Inflammatory macrophage treated with lipopolysaccharide for 4 hours (primary cell): ENCODE measurements at regions not wholly inside any gene's neighbourhood (a gene's known extent, or its start where the extent isn't known, plus 50 kb on each side); places are given as distances from the start of the nearest gene placed in this dataset.
"Not testable (repeated sequence)": the region's sequence is repeated elsewhere in the genome, so short reads cannot be mapped to it uniquely, and the experiment has no call there.

ENCODE experiments used
- DNase-seq: peaks from one replicate; pipeline ENCODE4 v3.0.0-alpha.2; 2020

- DNase-seq, result no peak
Measured at GRCh38 chrX:131356725-131357124, 67.6 kb upstream of the IGSF1 start.

GRCh38 chrX:131359611-131360010 is 70.5 kb upstream of the IGSF1 start:
- no peak for DNase-seq

GRCh38 chrX:131365766-131366165 is 76.7 kb upstream of the IGSF1 start:
- no peak for DNase-seq

- no peak for DNase-seq
Measured at GRCh38 chrX:131366407-131366806, 77.3 kb upstream of the IGSF1 start.

- no peak for DNase-seq
Measured at GRCh38 chrX:131388293-131388692, 99.2 kb upstream of the IGSF1 start.

GRCh38 chrX:131392666-131393065 is 103.6 kb upstream of the IGSF1 start:
- DNase-seq, result no peak

GRCh38 chrX:131393426-131393825 is 104.3 kb upstream of the IGSF1 start:
- no peak for DNase-seq

GRCh38 chrX:131394384-131394783 is 105.3 kb upstream of the IGSF1 start:
- DNase-seq, result no peak

GRCh38 chrX:131397891-131398290 is 108.8 kb upstream of the IGSF1 start:
- peak; percentile 1 for DNase-seq

- no peak for DNase-seq
Measured at GRCh38 chrX:131399678-131400428, 110.7 kb upstream of the IGSF1 start.

GRCh38 chrX:131402124-131402811 is 113.2 kb upstream of the IGSF1 start:
- no peak for DNase-seq

- no peak for DNase-seq
Measured at GRCh38 chrX:131405497-131405896, 116.4 kb upstream of the IGSF1 start.

GRCh38 chrX:131424895-131425294 is 119.0 kb upstream of the OR13H1 start:
- no peak for DNase-seq

GRCh38 chrX:131430465-131430864 is 113.4 kb upstream of the OR13H1 start:
- DNase-seq, result not testable (repeated sequence)

GRCh38 chrX:131441033-131441432 is 102.8 kb upstream of the OR13H1 start:
- DNase-seq, result no peak

- no peak for DNase-seq
Measured at GRCh38 chrX:131445955-131446354, 97.9 kb upstream of the OR13H1 start.

- not testable (repeated sequence) for DNase-seq
Measured at GRCh38 chrX:131461855-131462254, 82.0 kb upstream of the OR13H1 start.

- not testable (repeated sequence) for DNase-seq
Measured at GRCh38 chrX:131473809-131474208, 70.1 kb upstream of the OR13H1 start.

- DNase-seq, result no peak
Measured at GRCh38 chrX:131477498-131477897, 66.4 kb upstream of the OR13H1 start.
